Cardiac fibroblast (primary cell): ENCODE measurements at regions not wholly inside any gene's neighbourhood (a gene's known extent, or its start where the extent isn't known, plus 50 kb on each side); places are given as distances from the start of the nearest gene placed in this dataset.

Experiments
- DNase-seq, 2 donors: peaks; one replicate each; pipeline versions ENCODE4 v3.0.0 to v3.0.0-alpha.2; 2010; ENCODE audit warnings: low read depth in 2 of 2
- H3K4me3 ChIP-seq, 2 donors: replicated peaks in 1 of 2; 1 replicate in 1 of 2; 2 replicates in 1 of 2; pipeline ENCODE4 v1.5.1; 2011; ENCODE audit warnings: low read depth in 2 of 2, low read length in 2 of 2, mild to moderate bottlenecking in 2 of 2, moderate library complexity in 1 of 2
- CTCF ChIP-seq: IDR thresholded peaks from one replicate; pipeline ENCODE4 v1.5.1; 2011; ENCODE audit warnings: low read depth, mild to moderate bottlenecking, low read length, inconsistent platforms

GRCh38 chr6:10268611-10269310, 146.1 kb downstream of the TFAP2A start:
- H3K4me3 ChIP-seq, result no peak overlapping the region
- DNase-seq, result no peak
- TF ChIP-seq CTCF, result no peak

DNA sequence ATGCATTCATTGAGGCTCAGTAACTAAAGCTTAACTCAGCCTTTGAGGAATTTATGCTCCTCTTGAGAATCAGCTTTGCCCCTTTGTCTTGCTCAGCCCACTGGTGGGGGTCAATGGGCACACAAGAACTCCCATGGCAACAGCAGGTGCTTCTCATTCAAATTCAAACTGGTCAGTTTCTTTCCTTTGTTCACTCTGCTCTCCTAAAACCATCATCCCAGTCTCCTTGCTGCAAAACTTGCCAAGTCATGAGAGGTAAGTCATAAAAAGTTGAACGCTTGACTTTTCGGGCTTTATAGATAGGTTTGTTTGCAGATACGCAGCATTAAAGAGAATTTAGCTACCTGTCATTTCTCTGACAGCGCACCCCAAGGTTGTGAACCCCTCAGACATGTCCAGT, 146.8 kb downstream of the TFAP2A start:
- no peak for DNase-seq
- TF ChIP-seq CTCF, result no peak
- H3K4me3 ChIP-seq, result no peak overlapping the region

DNA sequence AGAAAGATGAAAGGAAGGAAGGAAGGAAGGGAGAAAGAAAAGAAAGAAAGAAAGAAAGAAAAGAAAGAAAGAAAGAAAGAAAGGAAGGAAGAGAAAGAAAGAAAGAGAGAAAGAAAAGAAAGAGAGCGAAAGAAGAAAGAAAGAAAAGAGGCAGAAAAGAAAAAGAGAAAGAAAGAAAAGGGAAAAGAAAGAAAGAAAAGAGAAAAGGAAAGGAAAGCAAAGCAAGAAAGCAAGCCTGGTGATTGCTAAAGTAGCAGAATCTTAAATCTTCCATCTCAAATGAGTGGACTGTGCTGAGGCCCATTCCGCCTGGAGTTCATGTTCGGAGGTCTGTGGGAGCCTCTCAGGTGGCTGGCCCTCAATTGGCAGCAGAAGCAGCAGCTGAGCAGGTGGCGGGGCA, 148.4 kb downstream of the TFAP2A start:
- TF ChIP-seq CTCF, result no peak
- no peak for DNase-seq
- H3K4me3 ChIP-seq, result no peak overlapping the region

DNA sequence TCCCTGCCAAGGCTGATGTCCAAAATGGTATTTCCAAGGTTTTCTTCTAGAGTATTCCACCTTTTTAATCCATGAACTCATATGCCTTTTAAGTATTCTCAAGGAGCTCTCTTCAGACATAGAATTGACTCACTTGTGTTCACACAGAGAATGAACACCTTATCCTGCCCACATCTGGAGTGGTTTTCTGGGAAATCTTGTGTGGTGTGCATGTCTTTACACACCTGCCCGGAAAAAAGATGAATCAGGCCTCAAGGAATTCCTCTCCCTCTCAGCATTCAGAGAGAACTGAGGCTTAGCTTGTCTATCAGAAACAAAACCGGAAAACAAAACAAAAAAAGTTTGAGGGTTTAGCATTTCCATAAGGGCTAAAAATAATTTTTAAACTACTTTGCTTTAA, 148.8 kb downstream of the TFAP2A start:
- TF ChIP-seq CTCF, result no peak
- H3K4me3 ChIP-seq, result no peak overlapping the region
- no peak for DNase-seq

DNA sequence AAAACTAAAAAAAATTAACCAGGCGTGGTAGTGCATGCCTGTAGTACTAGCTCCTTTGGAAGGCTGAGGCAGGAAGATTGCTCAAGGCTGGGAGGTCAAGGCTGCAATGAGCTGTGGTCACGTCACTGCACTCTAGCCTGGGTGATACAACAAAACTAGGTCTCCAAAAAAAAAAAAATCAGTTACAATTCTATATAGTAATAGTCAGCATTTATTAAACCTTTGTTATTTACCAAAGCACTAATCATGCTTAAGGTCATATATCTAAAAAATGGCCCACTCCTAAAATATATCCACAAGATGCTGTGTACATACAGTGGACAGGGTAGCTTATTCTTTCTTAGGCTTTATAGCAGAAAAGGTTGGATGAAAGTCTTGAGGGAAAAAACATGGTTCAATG, 152.4 kb downstream of the TFAP2A start:
- DNase-seq, result no peak
- no peak overlapping the region for H3K4me3 ChIP-seq
- TF ChIP-seq CTCF, result no peak

- no peak for TF ChIP-seq CTCF
- no peak overlapping the region for H3K4me3 ChIP-seq
- DNase-seq, result no peak
These were observed 155.2 kb downstream of the TFAP2A start for GRCh38 chr6:10259671-10260070.

- DNase-seq, result no peak
- no peak overlapping the region for H3K4me3 ChIP-seq
These were observed 156.5 kb downstream of the TFAP2A start for GRCh38 chr6:10258341-10258740.

More at GRCh38 chr6:10258341-10258740, 156.5 kb downstream of the TFAP2A start:
- no peak for TF ChIP-seq CTCF
